ENCODE measurements at regions not wholly inside any gene's neighbourhood (a gene's known extent, or its start where the extent isn't known, plus 50 kb on each side); places are given as distances from the start of the nearest gene placed in this dataset.

DNA sequence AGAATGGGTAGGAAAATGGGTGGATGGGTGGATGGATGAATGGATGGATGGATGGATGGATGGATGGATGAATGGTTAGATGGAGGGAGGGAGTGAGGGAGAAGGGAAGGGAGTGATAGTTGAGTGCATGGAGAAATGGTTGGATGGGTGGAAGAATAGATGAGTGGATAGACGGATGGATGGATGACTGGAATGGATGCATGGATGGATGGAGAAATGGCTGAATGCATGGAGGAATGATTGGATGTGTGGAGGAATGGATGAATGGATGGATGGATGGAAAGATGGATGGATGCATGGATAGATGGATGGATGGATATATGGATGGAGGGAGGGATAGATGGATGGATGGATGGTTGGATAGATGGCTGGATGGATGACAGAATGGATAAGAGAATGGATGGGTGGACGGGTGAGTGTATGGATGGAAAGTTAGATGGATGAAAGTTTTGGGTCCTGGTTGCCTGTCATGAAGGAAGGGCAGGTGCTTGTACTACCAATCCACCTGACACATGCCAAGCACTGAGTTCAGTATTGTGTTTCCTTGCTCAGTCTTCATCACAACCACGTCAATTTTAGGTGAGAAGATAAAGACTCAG is 286.5 kb upstream of the RTL1 start:
- H3K27ac Mint-ChIP-seq = no peak overlapping the region
- H3K4me3 Mint-ChIP-seq = no peak overlapping the region
- no peak for DNase-seq

DNA sequence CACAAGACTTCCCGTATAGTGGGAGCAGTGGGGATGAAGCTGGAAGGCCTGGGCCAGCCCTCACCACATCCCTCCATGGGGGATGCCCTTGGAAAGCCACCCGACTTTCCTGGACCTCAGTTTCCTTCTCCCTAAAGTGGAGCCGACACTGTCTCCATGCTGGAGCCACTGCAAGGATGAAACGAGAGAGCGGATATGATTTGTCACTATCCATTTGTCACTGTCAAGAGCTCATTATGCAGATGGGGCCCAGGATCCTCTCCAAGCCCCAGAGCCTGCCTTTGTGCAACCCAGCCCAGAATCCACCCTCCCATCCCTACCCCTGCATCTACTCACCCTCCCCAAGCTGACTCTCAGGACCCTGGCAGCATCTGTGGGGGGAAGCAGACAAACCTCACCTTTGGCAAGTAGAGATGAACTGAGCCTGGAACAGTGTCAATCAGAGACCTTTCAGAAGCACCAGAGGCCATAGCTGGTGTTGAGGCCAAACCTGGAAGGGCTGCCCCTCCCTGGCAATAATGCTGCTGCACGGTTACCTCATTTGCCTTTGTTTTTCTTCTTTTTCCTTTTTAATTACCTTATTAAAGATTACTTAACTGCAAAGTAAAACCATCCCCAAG is 287.7 kb upstream of the RTL1 start:
- H3K27me3 Mint-ChIP-seq (ENCODE audit: low read depth in 3 of 3) = peaks cover 0 to 8% (median 0%) of the 10 kb centered on the region in 3 donors
- no peaks in the 10 kb centered on the region for H3K36me3 Mint-ChIP-seq
- H3K4me1 Mint-ChIP-seq = no peaks in the 10 kb centered on the region
- H3K4me3 Mint-ChIP-seq = no peak overlapping the region
- no peaks in the 10 kb centered on the region for H3K9me3 Mint-ChIP-seq
- H3K27ac Mint-ChIP-seq = no peak overlapping the region
- DNase-seq = no peak

More for the DNA sequence above, 286.5 kb upstream of the RTL1 start:
- Mint-ChIP-seq H3K4me1 (no peaks in the 10 kb centered on the region), H3K9me3 (no peaks in the 10 kb centered on the region), H3K27me3 (ENCODE audit: low read depth in 3 of 3) (peaks cover 0 to 12% (median 0%) of the 10 kb centered on the region in 3 donors), H3K36me3 (no peaks in the 10 kb centered on the region)

DNA sequence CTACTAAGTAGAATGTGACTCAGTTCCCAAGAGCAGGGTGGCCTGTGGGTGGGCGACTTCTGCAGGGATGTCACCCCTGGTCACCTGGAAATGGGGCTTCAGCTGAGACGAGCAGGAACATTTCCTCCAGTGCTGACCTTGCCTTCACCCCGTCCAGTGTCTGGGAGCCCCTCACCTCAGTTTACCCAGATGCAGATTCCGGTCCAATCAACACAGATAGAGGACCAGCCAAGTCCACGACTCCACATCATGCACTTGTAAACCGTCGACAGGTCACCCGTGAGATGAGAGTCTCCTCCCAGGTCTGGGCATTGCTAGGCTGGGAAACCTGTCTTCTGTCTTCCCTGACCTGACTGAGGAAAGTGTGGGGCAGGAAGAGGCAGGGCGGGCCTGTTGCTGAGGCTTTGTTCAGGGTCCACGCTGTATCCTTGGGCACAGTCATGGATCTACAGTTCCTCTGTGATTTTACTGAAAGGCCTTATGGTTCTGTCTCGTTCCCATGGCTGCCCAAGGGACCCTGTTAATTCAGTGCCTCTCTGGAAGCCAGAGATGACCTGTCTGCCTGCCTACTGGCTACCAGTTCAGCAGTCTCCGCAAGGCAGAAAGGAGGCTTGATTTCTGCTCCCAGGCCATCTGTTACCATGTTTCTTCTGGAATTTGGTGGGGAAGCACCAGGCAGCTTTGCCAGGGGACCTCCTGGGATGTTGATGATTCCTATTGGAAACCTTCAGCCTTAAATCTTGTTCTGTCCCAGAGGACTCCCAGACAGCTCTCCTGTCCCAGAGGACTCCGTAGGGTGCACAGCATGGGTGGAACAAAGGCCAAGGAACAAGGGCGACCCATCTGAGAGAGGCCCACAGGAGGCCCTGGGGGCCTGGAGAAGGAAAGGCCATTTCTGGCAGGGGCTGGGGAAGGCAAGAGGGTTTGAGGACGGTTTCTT is 288.5 kb upstream of the RTL1 start:
- Mint-ChIP-seq H3K27me3 (ENCODE audit: low read depth in 3 of 3) (peaks cover 0 to 7% (median 2%) of the 10 kb centered on the region in 3 donors), H3K4me1 (no peaks in the 10 kb centered on the region), H3K36me3 (no peaks in the 10 kb centered on the region), H3K27ac (no peak overlapping the region), H3K4me3 (no peak overlapping the region), H3K9me3 (no peaks in the 10 kb centered on the region)
- no peak for DNase-seq

DNA sequence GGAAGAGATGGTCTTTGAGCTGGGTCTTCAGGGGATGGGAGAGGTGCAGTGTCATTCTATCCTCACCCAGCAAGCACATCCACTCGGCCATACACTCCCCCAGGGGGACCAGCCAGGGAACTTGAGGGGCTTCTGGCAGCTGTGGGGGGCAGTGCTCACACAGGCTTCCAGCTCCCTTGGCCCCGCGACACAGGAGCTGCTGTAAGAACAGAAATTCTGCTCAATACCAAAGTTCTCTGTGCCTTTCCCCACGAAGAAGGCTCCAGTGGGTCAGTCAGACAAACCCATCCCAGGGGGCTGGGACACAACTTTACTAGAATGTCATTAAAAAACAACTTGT is 289.1 kb upstream of the RTL1 start:
- Mint-ChIP-seq H3K27ac (no peak overlapping the region), H3K27me3 (ENCODE audit: low read depth in 3 of 3) (peaks cover 0 to 7% (median 2%) of the 10 kb centered on the region in 3 donors), H3K4me3 (no peak overlapping the region), H3K4me1 (no peaks in the 10 kb centered on the region), H3K9me3 (no peaks in the 10 kb centered on the region), H3K36me3 (no peaks in the 10 kb centered on the region)
- DNase-seq = no peak

DNA sequence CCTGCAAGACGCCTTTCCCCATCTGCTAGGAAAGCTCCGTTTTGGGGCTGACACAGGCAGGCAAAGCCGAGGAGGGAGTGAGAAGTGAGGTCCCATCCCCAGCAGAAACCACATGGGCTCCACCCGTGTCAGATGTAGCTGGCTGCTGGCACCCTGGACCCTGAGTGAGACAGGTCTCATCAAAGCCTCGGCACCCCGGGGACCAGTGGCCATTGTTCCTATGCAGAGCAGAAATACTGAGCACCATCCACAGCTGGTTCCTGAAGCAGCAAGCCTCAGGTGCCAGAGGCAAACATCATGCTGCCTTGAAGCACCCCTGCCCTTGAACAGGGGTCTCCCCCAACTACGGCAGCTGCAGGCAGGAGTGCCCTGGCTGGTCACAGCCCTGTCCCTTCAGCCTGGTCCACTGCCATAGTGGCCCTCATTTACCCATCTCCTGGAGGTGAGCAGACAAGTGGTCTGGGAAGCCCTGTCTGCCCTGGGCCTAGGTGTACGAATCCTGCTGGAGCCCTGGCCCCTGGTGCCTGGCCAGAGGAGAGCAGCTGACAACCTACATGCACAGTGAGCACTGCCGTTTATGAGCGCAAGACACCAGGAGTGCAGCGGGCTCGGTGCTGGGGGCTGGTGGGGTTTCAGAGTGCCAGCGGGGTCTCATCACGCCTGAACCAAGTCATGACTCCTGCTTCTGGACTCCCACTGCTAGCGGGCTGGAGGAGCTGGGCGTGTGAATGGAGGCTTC is 289.8 kb upstream of the RTL1 start:
- no peaks in the 10 kb centered on the region for H3K36me3 Mint-ChIP-seq
- H3K4me3 Mint-ChIP-seq = no peak overlapping the region
- H3K27me3 Mint-ChIP-seq (ENCODE audit: low read depth in 3 of 3) = peaks cover 0 to 7% (median 2%) of the 10 kb centered on the region in 3 donors
- DNase-seq = no peak
- H3K27ac Mint-ChIP-seq = no peak overlapping the region
- H3K4me1 Mint-ChIP-seq = no peaks in the 10 kb centered on the region
- H3K9me3 Mint-ChIP-seq = no peaks in the 10 kb centered on the region

DNA sequence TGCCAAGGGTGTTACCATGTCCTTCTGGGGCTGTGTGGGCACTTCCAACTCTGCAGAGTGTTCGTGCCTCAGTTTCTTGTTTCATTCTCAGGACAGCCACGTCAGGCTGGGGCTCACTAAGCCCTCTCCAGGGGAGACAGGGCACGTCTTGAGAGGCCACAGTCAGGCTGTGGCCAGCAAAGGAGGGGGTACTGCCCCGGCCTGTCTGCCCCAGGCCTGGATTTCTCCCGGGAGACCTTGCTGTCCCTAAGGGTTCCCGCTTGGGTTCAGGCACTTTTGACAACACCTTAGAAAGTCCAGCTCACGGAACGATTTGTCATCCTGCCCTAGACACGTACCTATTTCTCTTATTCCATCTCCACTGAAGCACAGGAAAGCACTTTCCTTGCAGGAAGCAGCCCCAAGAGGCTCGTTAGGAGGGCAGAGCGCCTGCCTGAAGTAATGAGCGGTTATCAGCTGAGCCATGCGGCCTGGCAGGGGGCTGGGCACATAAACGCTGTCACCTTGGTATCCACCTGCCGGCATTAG is 290.4 kb upstream of the RTL1 start:
- Mint-ChIP-seq H3K4me1 (no peaks in the 10 kb centered on the region), H3K27ac (no peak overlapping the region), H3K9me3 (no peaks in the 10 kb centered on the region), H3K27me3 (ENCODE audit: low read depth in 3 of 3) (peaks cover 2 to 7% (median 2%) of the 10 kb centered on the region in 3 donors), H3K36me3 (no peaks in the 10 kb centered on the region), H3K4me3 (no peak overlapping the region)
- DNase-seq = no peak

DNA sequence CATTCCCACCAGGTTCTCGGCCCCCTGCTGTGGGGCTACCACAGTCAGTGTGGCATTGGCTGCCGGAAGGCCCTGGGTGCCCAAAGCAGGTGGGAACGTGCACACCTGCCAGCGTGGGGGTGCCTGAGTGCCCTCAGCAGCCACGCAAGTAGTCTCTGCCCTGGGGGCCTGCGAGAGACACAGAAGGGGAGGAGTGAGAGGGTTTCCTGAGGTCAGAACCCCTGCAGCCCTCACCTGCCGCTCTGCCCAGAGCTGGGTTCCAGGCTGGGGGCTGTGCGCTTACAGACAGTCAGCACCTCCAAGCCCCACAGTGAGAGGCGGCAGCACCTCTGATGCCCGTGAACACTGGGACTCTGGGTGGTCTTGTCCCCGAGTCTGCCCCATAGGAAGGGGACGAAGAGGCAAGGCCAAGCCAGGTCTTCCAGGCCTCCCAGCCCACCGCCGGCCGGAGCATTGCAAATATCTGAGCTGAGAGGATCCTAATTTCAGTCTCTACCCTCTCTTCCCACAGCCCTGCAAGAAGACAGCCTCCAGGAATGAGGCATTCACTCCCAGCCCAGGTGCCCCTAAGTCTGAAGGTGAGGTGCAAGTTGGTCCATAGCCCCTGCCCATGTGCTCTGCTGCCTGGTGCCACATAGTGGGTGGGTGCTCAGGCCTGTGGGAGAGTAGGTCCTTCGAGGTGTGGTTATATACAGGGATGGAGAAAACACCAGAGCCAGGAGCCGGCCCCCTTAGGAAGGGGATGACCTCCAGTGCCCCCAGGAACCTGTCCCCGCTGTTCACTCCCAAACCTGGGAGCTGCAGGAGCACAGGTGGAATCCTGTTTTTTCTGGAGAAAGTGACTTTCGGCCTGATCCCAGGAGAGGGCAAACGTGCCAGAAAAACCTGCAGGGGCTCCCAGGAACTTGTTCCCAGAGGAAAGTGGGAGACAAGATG is 291.1 kb upstream of the RTL1 start:
- H3K4me3 Mint-ChIP-seq = no peak overlapping the region
- no peak overlapping the region for H3K27ac Mint-ChIP-seq
- no peak for DNase-seq
- H3K27me3 Mint-ChIP-seq (ENCODE audit: low read depth in 3 of 3) = peaks cover 2 to 5% (median 2%) of the 10 kb centered on the region in 3 donors
- H3K9me3 Mint-ChIP-seq = no peaks in the 10 kb centered on the region
- no peaks in the 10 kb centered on the region for H3K36me3 Mint-ChIP-seq
- H3K4me1 Mint-ChIP-seq = no peaks in the 10 kb centered on the region

DNA sequence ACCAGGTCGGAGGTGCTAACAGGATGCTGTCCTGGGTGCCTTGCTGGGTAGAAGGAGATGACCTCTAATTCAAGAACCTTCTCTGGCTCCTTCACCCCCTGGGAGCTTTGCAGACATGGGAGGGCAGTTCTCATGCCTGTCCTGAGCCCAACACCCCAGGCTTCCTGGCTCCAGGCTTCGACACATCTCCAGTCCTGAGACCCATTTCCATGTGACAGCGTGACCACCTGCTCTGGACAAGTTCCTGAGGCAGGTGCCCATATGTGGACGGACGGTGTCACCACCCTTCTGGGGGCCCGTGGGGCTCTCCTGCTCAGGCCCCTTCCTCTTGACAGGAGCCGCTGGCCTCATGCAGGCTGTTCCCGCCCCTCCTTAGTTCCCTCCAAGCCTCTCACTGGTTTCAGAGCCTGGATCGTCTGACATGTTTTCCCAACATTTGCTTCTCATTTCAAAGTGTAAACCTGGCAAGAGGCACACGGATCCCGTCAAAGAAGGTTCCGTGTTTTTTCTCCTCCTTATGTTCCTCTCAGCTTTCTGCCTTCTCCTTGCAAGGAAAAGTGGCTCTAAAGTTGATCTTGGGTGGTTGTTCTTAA is 291.9 kb upstream of the RTL1 start:
- Mint-ChIP-seq H3K4me3 (no peak overlapping the region), H3K9me3 (no peaks in the 10 kb centered on the region), H3K27ac (no peak overlapping the region), H3K36me3 (no peaks in the 10 kb centered on the region), H3K4me1 (no peaks in the 10 kb centered on the region), H3K27me3 (ENCODE audit: low read depth in 3 of 3) (peaks cover 2% of the 10 kb centered on the region in 3 donors)
- DNase-seq = no peak

DNA sequence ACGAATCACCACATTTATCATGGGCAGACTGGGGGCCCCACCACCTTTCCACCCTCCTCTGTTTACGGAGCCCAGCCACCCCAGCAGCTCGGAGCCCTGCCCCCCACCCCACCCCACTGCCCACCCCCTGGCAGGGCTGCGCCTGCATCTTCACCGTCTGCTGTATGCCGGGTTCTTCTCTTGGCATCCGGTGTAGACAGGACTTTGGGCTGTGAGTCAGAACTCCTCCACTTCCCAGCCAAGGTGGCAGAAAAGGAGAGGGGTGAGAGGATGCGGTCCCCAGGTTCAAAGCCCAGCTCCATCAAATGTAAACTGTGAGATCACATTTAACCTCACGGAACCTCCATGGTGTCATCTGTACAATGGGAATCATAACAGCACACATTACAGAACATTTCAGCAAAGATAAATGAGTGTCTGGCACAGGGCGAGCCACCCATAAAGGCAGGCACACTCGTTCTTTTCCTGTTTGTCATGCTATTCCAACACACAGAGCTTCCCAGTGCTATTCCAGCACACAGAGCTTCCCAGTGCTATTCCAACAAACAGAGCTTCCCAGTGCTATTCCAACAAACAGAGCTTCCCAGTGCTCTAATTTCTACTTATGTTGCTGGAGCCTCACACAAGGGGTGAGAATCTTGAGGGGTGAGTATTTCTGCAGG is 292.7 kb upstream of the RTL1 start:
- Mint-ChIP-seq H3K4me1 (no peaks in the 10 kb centered on the region), H3K27ac (no peak overlapping the region), H3K4me3 (no peak overlapping the region), H3K9me3 (no peaks in the 10 kb centered on the region), H3K36me3 (no peaks in the 10 kb centered on the region), H3K27me3 (ENCODE audit: low read depth in 3 of 3) (peaks cover 2 to 5% (median 4%) of the 10 kb centered on the region in 3 donors)
- DNase-seq = no peak

DNA sequence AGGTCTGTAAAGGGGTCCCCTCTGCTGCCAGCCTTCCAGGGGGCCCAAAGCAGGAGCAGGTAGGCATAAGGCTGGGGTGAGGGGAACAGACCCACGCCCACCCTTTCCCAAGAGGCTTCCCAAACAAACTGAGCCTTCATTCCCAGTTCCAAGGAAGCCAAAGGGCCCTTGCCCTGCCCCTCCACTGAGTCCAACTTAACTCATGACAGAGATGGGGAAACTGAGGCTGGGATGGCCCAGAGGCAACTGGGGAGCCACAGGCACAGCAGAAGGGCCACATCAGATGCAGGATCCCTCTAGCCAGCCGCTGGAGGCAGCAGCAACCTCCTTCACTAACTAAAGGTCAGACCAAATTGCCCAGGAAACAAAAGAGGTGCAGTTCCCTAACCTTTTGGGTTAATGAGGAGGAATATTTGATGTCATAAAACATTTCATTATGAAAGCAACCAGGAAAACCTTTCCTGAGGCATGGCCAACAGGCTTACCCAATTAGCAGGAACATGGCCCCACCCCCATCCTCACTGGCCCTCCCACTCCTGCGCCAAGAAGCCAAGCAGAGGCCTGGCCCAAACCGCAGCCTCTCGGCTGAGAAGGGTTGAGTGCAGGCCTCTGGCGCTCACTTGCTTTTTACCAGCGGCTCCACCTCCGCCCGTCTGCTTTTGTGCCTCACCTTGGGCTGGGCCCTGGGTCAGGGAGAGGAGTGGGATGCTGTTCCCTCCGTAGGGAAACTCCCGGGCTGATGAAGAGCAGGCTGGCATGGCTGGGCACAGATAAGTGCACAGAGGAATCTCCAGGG is 293.5 kb upstream of the RTL1 start:
- Mint-ChIP-seq H3K27ac (no peak overlapping the region), H3K9me3 (no peaks in the 10 kb centered on the region), H3K27me3 (ENCODE audit: low read depth in 3 of 3) (peaks cover 2 to 9% (median 4%) of the 10 kb centered on the region in 3 donors), H3K4me1 (no peaks in the 10 kb centered on the region), H3K4me3 (no peak overlapping the region), H3K36me3 (no peaks in the 10 kb centered on the region)
- DNase-seq = no peak

DNA sequence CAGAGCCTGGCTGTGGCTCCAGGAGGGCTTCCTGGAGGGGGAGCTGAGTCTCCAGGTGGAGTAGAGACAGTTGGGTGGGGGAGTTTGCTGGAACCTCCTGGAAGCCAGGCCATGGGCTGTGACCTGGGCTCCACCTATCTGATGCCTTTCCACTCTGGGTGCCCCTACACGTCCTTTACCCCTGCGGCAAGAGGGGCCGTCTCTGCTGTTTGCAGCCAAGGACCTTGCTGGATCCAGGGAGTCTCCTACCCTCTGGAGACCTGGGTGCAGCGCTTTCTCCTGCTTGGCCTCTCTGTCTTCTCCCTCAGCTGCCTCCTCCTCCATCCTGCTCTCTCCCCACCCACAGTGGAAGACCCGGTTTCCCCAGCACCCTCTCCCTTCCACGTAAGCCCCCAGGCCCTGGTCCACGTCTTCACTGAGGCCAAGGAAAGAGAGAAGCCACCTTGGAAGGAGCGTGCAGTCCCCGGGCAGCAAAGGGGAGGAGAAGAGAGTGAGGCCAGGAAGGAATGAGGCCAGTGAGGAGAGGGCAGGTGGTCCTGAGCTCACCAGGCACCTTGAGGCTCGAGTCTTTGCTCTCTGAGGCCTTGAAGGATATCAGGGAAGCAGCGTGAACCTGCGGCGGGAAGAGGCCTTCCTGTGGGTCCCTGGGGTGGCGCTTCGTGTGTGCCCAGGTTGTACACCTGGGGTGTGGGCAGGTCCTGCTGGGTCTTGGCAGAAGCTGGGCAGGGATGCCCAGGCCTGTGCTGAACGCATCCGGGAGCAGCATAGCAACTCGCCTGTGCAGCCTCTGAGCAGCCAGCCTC is 294.3 kb upstream of the RTL1 start:
- Mint-ChIP-seq H3K4me1 (no peaks in the 10 kb centered on the region), H3K27me3 (ENCODE audit: low read depth in 3 of 3) (peaks cover 2 to 9% (median 4%) of the 10 kb centered on the region in 3 donors), H3K27ac (no peak overlapping the region), H3K9me3 (no peaks in the 10 kb centered on the region), H3K36me3 (no peaks in the 10 kb centered on the region), H3K4me3 (no peak overlapping the region)
- no peak for DNase-seq

Measured in immature natural killer cell (primary cell).